ENCODE measurements at regions not wholly inside any gene's neighbourhood (a gene's known extent, or its start where the extent isn't known, plus 50 kb on each side); places are given as distances from the start of the nearest gene placed in this dataset.

GRCh38 chr4:36734334-36734733 lies 452.9 kb downstream of the DTHD1 start:
- no peak for DNase-seq

- DNase-seq = no peak
Observed at GRCh38 chr4:36737691-36738090, 456.3 kb downstream of the DTHD1 start.

DNA sequence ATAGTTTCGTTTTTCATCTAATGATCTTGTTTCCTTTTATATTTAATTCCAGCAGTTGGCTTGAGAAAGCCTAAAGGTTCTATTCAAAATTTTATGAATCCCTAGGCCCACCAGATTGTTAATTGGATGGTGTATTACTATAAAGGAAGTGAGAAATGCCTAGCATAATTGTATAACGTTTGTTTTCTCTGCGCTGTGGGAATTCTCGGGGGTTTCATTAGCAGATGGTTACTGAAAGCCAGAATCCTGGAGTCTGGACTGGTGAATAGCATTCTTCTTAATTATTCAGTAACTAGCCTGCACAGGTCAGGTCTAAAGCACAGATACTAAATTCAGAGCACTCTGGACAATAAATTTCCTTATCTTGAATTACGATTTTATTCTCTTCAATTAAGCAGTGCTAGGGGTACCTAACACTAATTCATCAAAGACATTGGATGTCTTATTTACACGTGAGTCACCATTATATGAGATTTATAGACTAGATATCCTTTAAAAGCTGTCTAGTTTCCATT lies 459.4 kb downstream of the DTHD1 start:
- DNase-seq = no peak

DNA sequence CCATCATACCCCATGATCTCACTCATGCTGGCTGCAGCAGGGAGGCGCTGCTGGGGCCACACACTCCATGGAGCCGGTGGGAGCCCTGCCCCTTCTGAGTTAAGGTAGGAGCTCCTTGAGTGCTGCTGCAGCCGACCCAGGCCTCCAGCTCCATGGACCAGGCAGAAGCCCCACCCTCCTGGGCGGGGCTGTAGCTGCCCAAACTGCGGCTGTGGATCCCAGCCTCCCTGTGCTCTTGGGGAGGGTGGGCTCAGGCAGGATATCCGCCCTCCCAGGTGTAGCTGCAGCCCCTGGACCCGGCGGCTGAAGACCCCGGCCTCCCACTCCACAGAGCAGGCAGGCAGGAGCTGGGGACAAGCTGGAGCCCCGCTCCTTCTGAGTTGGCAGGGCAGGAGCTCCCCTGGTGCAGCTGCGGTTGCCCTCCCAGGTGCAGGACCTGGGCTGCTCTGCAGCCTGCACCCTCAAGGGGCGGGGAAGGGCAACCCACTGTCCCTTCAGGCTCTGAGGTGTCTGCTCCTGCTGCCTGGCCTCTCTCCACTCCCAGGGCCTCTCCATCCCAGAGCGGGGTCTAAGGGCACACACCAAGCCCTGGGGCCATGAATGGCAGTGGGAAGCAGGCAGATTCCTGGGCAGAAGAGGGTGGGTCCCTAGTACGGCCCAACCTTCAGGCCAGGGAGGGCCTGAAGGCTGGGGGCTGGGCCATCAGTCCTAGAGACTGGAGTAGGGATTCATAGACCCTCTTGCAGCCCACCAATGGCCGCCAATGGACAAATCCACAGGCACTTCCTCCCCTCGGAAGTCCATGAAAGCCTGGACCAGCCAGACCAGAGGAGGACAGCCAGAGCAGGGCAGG lies 466.1 kb downstream of the DTHD1 start:
- DNase-seq = no peak

DNA sequence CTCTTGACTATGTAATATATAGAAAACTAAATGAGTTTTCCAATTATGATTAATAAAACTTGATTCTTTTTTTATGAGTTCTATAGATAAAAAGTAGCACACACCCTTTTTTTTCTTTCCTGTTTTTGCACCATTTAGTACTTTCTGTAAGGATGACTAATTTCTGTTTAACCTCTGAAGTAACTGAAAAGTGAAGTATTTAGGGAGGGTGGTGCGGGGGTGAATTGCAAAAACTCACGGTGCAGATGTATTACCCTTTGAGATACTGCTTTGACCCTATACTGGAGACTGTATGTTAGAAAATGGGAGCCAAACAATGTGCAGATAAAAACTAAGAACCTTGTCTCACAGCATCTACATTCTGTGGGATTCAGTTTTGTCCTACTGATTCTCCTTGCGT lies 471.6 kb downstream of the DTHD1 start:
- DNase-seq = no peak

GRCh38 chr4:36757580-36758311 lies 476.3 kb downstream of the DTHD1 start:
- DNase-seq = no peak

DNA sequence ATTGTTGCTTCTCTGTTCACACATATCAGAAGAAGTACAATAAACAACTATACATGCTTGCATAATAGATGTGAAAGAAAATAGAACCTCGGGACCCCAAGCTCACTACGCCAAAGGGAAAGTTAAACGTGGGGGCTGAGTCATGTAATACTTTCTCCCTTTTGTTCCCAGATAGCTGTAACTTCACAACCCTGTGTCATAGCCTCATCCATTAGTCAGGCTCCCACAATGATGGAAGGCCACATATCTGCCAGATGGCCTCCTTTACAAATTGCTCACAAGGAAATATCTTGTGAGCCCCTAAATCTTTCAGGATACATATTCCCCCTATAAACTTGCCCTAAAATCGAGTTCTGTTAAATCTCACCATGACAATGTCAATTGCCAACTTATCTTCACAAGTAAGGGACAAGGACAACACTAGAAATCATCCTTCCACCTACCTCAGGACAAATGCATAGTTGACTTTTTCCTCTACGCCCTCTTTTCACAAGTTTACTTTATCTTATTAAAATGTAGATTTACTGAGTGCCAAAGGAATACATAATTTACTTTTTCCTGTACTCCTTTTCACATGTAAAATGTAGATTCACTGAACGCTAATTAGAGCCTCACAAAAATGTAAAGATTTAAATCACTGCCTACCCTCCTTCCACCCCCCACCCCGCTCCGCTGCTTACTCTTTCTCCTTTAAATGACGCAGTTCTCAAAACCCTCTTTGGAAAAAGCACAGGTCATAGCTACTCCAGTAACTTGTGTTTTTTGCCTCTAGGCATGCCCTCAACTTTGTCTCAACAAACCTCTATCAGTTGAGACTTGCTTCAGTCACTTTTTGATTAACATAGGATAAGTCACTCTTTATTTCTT lies 477.1 kb downstream of the DTHD1 start:
- no peak for DNase-seq

DNA sequence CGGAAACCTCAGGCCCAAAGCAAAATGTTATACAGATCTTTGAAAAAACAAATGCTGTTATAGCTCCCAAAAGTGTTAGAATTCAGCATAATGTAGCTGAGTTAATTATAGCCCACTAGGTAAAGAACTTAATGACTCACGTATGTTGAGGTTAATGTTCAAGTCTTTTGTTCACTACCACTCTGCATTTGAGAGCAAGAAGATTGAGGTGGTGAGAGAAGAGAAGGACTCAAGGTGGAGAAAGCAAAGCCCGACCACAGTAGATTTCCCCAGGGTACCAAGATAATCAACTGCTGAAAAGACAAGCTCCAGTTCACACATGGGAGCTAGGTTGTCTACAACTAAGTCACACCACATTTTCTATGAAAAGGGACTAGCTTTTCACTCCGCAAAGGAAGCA lies 480.2 kb downstream of the DTHD1 start:
- DNase-seq = no peak

DNA sequence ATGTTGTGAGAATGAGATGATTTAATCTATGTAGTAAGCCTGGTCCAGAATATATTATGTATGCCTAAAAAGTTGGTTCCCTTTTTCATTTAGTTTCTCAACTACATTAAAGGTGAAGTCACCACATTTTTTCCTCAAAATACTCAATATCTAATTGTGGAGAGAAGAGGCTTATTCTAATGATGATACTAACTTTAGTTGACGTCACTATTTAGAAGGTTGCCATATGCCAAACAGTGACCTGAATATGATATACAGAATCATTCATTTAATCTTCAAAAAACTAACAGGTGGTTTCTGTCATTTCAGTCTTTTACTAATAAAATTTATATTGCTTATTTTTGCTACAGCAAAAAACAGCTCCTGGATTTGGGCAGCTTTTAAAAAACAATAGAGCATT lies 480.7 kb upstream of the NWD2 start:
- DNase-seq = no peak

GRCh38 chr4:36767596-36767995 lies 476.9 kb upstream of the NWD2 start:
- DNase-seq = no peak

DNA sequence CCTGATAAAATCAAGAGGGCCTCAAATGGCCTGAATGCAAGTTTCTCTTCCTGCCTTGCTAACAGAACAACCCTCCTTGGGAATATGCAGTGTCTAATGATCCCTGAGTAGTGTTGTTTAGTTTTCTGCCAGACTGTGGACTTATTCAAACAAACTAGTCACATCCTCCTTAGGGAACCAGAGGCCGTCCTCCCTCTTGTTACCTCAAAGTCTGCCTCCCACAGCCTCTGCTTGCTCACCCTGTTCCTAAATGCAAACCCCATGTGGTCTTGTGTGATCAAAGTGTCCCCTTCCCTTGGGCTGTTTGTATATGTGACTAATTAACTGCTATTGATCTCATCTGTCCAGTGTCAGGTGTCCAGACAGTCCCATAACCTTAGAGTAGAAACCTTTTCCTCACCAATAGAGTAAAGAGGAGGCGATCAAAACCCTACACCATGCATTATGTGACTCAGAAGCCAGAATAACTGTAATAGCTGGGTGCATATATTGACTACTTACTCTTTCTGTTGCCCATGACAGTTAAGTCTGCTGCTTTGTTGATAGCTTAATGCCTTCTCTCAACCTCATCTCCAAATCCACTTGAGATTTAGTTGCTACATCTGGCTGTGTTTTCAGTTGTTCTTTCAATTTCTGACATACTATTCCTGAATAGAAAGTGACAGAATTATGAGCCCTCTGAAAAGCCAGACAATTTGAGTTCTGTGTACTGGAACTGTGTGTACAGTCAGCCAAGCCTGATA lies 473.0 kb upstream of the NWD2 start:
- no peak for DNase-seq

DNA sequence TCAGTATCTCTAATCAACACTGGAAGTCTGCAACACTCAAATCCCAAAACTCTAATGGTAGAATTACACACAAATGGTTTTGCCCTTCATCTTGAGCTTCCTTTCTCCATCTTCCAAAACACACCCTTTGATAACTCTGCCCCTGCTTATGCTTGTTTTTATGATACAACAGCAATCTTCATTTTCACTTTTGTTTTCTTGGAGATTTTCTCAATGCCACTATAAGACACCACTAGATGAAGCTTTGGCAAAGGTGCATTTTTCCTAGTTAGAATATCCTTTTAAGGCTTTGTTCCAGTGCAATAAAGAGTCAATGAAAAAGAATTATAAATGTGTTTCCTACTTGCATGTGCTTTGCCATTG lies 472.4 kb upstream of the NWD2 start:
- DNase-seq = no peak

- DNase-seq = no peak
Observed at GRCh38 chr4:36773467-36773866, 471.1 kb upstream of the NWD2 start.

- DNase-seq = no peak
Observed at GRCh38 chr4:36775544-36775943, 469.0 kb upstream of the NWD2 start.

- DNase-seq = no peak
Observed at GRCh38 chr4:36779601-36780000, 464.9 kb upstream of the NWD2 start.

DNA sequence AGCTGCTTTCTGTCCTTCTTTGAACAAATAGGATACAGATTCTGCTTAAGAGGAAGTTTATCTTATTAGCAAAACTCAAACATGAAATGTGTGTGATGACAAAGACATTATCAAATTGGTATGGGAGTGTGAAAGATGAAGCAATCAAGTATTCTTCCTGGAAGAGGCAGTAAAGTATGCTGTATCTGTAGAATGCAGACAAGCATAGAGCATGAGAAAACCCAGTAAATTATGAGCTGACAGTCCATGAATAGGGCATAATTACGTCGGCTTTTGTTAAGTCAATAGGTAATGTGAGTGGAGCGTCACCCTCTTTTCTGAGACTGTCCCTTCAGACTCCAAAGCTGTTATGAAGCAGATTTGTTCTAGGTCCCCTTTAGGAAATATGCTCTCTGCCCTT lies 458.6 kb upstream of the NWD2 start:
- DNase-seq = no peak

DNA sequence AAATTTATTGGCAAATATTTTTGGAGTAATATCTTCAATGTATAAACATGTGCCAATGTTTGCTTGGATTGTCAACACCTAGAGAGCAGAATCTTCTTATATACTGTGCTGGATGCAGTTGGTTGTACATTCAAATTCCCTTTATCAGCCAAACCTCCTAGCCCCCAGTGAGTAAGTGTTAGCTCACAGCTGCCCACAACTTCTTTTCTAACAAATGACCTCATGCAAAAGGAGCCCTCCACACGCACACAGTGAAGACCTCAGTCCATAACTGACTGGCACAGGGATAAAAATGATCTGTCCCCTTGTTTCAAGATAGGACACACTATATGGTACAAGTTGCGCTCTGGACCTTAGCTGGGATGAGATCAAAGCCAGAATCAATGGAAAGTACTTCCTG lies 458.0 kb upstream of the NWD2 start:
- no peak for DNase-seq

DNA sequence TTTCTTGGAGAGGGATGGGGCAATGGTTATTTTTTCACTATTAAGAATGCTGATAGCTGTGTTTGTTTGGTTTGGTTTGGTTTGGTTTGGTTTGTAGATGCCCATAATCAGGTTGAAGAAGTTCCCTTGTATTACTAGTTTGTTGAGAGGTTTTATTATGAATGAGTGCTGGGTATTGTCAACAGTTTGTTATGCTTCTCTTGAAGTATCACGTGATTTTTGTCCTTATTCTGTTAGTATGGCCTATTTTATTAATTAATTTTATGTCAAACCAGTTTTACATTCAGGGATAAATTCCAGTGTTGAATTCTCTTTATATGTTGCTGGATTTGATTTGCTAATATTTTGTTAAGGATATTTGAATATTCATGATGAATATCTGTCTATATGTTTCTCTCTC lies 449.8 kb upstream of the NWD2 start:
- no peak for DNase-seq

DNA sequence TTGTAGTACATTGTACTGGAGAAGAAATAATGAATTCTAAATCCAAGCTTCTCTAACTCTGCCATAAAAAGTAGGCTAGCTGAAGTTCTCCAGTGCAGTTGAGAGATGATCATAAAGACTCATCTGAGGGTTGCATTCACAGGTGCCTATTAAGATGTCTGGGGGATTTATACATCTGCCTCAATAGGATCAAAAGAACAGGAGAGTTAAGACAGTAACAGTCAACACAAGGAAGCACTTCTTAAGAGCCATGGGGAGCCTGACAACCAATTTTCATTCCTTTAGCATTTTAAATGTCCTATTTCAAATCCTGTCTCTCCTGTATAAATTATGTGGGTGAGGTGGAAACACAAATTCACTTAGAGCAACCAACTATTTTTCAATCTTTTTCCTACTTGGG lies 432.4 kb upstream of the NWD2 start:
- no peak for DNase-seq

DNA sequence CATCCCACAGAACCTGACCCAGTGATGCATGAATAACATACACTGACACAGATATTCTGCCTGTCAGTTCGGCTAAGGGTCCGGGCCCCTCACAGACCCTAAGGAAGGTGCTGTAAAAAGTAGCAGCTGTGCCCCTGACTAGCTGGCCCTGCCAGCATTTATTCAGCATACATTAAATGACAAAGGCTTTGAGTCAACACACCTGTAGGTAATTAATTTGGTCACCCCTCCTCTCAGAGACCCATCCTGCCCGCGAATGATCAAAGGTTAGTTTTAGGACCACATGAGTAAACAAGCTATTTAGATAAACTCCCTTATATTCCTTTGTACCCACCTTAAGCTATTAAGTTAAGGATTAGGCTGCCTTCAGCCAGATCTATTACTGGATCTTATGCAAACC lies 429.0 kb upstream of the NWD2 start:
- no peak for DNase-seq

DNA sequence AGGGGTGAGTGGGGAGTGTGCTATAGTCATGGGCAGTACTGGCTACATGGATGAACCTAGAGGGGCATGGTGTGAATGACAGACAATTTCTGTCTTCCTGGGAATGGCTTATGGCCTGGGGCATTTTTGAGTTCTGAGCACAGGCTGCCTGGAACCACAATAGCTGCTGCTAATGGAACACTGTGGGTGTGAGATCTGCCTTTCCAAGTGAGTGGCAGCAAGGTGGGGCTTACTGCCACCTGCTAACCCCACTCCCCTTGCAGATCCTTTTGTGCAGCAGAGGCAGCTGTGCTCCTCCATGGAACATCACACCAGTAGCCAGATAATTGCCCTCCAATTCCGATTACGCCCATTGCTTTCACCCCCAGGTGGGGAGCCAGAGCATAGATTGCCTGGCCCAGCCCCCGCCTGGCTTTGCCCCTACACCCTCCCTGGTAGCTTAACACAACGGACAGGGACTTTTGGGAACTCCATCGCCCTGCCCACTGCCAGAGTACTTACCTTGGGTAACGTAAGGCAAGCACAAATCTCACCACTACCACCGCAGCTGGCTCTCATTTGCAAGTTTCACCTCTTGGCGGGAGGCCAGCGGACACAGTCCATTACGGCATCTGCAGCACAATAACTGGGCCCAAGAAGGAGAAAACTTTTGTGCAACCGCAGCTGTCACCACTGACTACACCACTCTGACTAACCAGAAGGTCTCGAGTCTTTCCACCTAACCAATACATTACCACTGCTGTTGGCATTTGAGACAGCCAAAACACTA lies 421.2 kb upstream of the NWD2 start:
- no peak for DNase-seq

GRCh38 chr4:36824682-36825081 lies 419.9 kb upstream of the NWD2 start:
- DNase-seq = no peak

Measured in stimulated activated naive CD4-positive, alpha-beta T cell (primary cell).